T-helper 2 cell treated with Interferon-gamma antibody and Interleukin-4, amounts not matched to agents 5 μg/mL and 100 μg/mL, for 36 hours (primary cell): ENCODE measurements at regions not wholly inside any gene's neighbourhood (a gene's known extent, or its start where the extent isn't known, plus 50 kb on each side); places are given as distances from the start of the nearest gene placed in this dataset.

Experiments
- DNase-seq: peaks from one replicate; pipeline ENCODE4 v3.0.0; 2021; ENCODE audit warnings: low spot score
- H3K27ac Mint-ChIP-seq: one replicate; pipeline ENCODE4 v1.8.0; 2021; ENCODE audit warnings: mild to moderate bottlenecking, mixed read lengths
- H3K27me3 Mint-ChIP-seq: one replicate; pipeline ENCODE4 v1.8.0; 2021; ENCODE audit warnings: low read depth, mixed read lengths
- H3K36me3 Mint-ChIP-seq: one replicate; pipeline ENCODE4 v1.8.0; 2021; ENCODE audit warnings: low read depth, mixed read lengths
- H3K4me1 Mint-ChIP-seq: one replicate; pipeline ENCODE4 v1.8.0; 2021; ENCODE audit warnings: low read depth, mixed read lengths
- H3K4me3 Mint-ChIP-seq: one replicate; pipeline ENCODE4 v1.8.0; 2022; ENCODE audit warnings: mild to moderate bottlenecking, moderate library complexity, mixed read lengths
- H3K9me3 Mint-ChIP-seq: one replicate; pipeline ENCODE4 v1.8.0; 2021; ENCODE audit warnings: mixed read lengths

- Mint-ChIP-seq H3K4me1 (no peaks in the 10 kb centered on the region), H3K4me3 (no peak overlapping the region)
Measured at GRCh38 chr5:72760259-72760658, 56.2 kb upstream of the TNPO1 start.

GRCh38 chr5:72752909-72753308 is 63.6 kb upstream of the TNPO1 start:
- Mint-ChIP-seq H3K36me3 (no peaks in the 10 kb centered on the region), H3K27ac (no peak overlapping the region), H3K27me3 (peaks cover 3% of the 10 kb centered on the region), H3K9me3 (no peaks in the 10 kb centered on the region), H3K4me1 (no peaks in the 10 kb centered on the region), H3K4me3 (no peak overlapping the region)
- no peak for DNase-seq

More at GRCh38 chr5:72760259-72760658, 56.2 kb upstream of the TNPO1 start:
- DNase-seq = no peak
- Mint-ChIP-seq H3K36me3 (no peaks in the 10 kb centered on the region), H3K9me3 (no peaks in the 10 kb centered on the region), H3K27ac (no peak overlapping the region), H3K27me3 (peaks cover 11% of the 10 kb centered on the region)

- peaks cover 3% of the 10 kb centered on the region for H3K27me3 Mint-ChIP-seq
- H3K4me1 Mint-ChIP-seq = no peaks in the 10 kb centered on the region
- H3K9me3 Mint-ChIP-seq = no peaks in the 10 kb centered on the region
- no peak overlapping the region for H3K27ac Mint-ChIP-seq
- no peak overlapping the region for H3K4me3 Mint-ChIP-seq
- no peaks in the 10 kb centered on the region for H3K36me3 Mint-ChIP-seq
- DNase-seq = no peak
Measured at GRCh38 chr5:72749362-72749997, 67.0 kb upstream of the TNPO1 start.

GRCh38 chr5:72747826-72748225 is 68.6 kb upstream of the TNPO1 start:
- Mint-ChIP-seq H3K27me3 (peaks cover 3% of the 10 kb centered on the region), H3K27ac (no peak overlapping the region), H3K4me1 (no peaks in the 10 kb centered on the region), H3K36me3 (no peaks in the 10 kb centered on the region), H3K9me3 (no peaks in the 10 kb centered on the region), H3K4me3 (no peak overlapping the region)
- DNase-seq = no peak

- H3K36me3 Mint-ChIP-seq = no peaks in the 10 kb centered on the region
- H3K4me1 Mint-ChIP-seq = no peaks in the 10 kb centered on the region
- H3K9me3 Mint-ChIP-seq = no peaks in the 10 kb centered on the region
- no peak overlapping the region for H3K27ac Mint-ChIP-seq
- peaks cover 3% of the 10 kb centered on the region for H3K27me3 Mint-ChIP-seq
- H3K4me3 Mint-ChIP-seq = no peak overlapping the region
- DNase-seq = no peak
Measured at GRCh38 chr5:72746736-72747135, 69.7 kb upstream of the TNPO1 start.

GRCh38 chr5:72744136-72744535 is 72.3 kb upstream of the TNPO1 start:
- Mint-ChIP-seq H3K4me3 (no peak overlapping the region), H3K27ac (no peak overlapping the region), H3K4me1 (no peaks in the 10 kb centered on the region), H3K27me3 (peaks cover 3% of the 10 kb centered on the region), H3K9me3 (no peaks in the 10 kb centered on the region), H3K36me3 (no peaks in the 10 kb centered on the region)
- DNase-seq = no peak

GRCh38 chr5:72741805-72742204 is 74.7 kb upstream of the TNPO1 start:
- H3K27me3 Mint-ChIP-seq = peaks cover 3% of the 10 kb centered on the region
- no peak overlapping the region for H3K4me3 Mint-ChIP-seq
- no peaks in the 10 kb centered on the region for H3K36me3 Mint-ChIP-seq
- no peaks in the 10 kb centered on the region for H3K9me3 Mint-ChIP-seq
- no peaks in the 10 kb centered on the region for H3K4me1 Mint-ChIP-seq
- no peak overlapping the region for H3K27ac Mint-ChIP-seq
- no peak for DNase-seq

- Mint-ChIP-seq H3K36me3 (no peaks in the 10 kb centered on the region), H3K4me3 (no peak overlapping the region), H3K4me1 (no peaks in the 10 kb centered on the region), H3K9me3 (no peaks in the 10 kb centered on the region), H3K27me3 (peaks cover 5% of the 10 kb centered on the region), H3K27ac (no peak overlapping the region)
- DNase-seq = no peak
Measured at GRCh38 chr5:72733810-72734209, 82.7 kb upstream of the TNPO1 start.

GRCh38 chr5:72723581-72723980 is 92.9 kb upstream of the TNPO1 start:
- Mint-ChIP-seq H3K9me3 (no peaks in the 10 kb centered on the region), H3K4me1 (no peaks in the 10 kb centered on the region), H3K4me3 (no peak overlapping the region), H3K36me3 (no peaks in the 10 kb centered on the region), H3K27ac (no peak overlapping the region), H3K27me3 (no peaks in the 10 kb centered on the region)
- no peak for DNase-seq

- no peaks in the 10 kb centered on the region for H3K36me3 Mint-ChIP-seq
- no peak overlapping the region for H3K4me3 Mint-ChIP-seq
- H3K27ac Mint-ChIP-seq = no peak overlapping the region
- DNase-seq = no peak
- no peaks in the 10 kb centered on the region for H3K4me1 Mint-ChIP-seq
- no peaks in the 10 kb centered on the region for H3K27me3 Mint-ChIP-seq
- H3K9me3 Mint-ChIP-seq = no peaks in the 10 kb centered on the region
Measured at GRCh38 chr5:72722792-72723452, 93.5 kb upstream of the TNPO1 start.

GRCh38 chr5:72721844-72722243 is 94.6 kb upstream of the TNPO1 start:
- Mint-ChIP-seq H3K27ac (no peak overlapping the region), H3K27me3 (no peaks in the 10 kb centered on the region), H3K36me3 (no peaks in the 10 kb centered on the region), H3K4me3 (no peak overlapping the region), H3K4me1 (no peaks in the 10 kb centered on the region), H3K9me3 (no peaks in the 10 kb centered on the region)
- no peak for DNase-seq

- Mint-ChIP-seq H3K4me3 (no peak overlapping the region), H3K27ac (no peak overlapping the region), H3K9me3 (no peaks in the 10 kb centered on the region), H3K27me3 (no peaks in the 10 kb centered on the region), H3K4me1 (no peaks in the 10 kb centered on the region), H3K36me3 (no peaks in the 10 kb centered on the region)
- DNase-seq = no peak
Measured at GRCh38 chr5:72720205-72720604, 96.3 kb upstream of the TNPO1 start.

GRCh38 chr5:72711351-72711750 is 105.1 kb upstream of the TNPO1 start:
- no peak for DNase-seq
- H3K27ac Mint-ChIP-seq = no peak overlapping the region
- H3K9me3 Mint-ChIP-seq = no peaks in the 10 kb centered on the region
- peaks cover 3% of the 10 kb centered on the region for H3K27me3 Mint-ChIP-seq
- H3K4me1 Mint-ChIP-seq = no peaks in the 10 kb centered on the region
- H3K4me3 Mint-ChIP-seq = no peak overlapping the region
- no peaks in the 10 kb centered on the region for H3K36me3 Mint-ChIP-seq

GRCh38 chr5:72709341-72709740 is 107.1 kb upstream of the TNPO1 start:
- Mint-ChIP-seq H3K27me3 (peaks cover 3% of the 10 kb centered on the region), H3K9me3 (no peaks in the 10 kb centered on the region), H3K36me3 (no peaks in the 10 kb centered on the region), H3K4me3 (no peak overlapping the region), H3K27ac (no peak overlapping the region), H3K4me1 (no peaks in the 10 kb centered on the region)
- DNase-seq = no peak

GRCh38 chr5:72705178-72705577 is 111.3 kb upstream of the TNPO1 start:
- Mint-ChIP-seq H3K27me3 (no peaks in the 10 kb centered on the region), H3K27ac (no peak overlapping the region), H3K4me1 (no peaks in the 10 kb centered on the region), H3K36me3 (no peaks in the 10 kb centered on the region), H3K4me3 (no peak overlapping the region), H3K9me3 (peaks cover 3% of the 10 kb centered on the region)
- DNase-seq = no peak
